KMS-11 (cell line): ENCODE measurements at regions not wholly inside any gene's neighbourhood (a gene's known extent, or its start where the extent isn't known, plus 50 kb on each side); places are given as distances from the start of the nearest gene placed in this dataset.

Experiments
- H2AFZ ChIP-seq: fragments of 200-600 bp; sonication (generic); 2 replicates; pipeline ENCODE4 v1.6.1; 2016; ENCODE audit warnings: antibody characterized with exemption, mixed run types, low read depth
- H3K27ac ChIP-seq: fragments of 200-600 bp; sonication (generic); 2 replicates; pipeline ENCODE4 v1.6.1; 2016; ENCODE audit warnings: mild to moderate bottlenecking, mixed run types
- H3K27me3 ChIP-seq: fragments of 200-600 bp; sonication (generic); 2 replicates; pipeline ENCODE4 v1.6.1; 2017; ENCODE audit warnings: mild to moderate bottlenecking, low read depth, mixed run types, moderate library complexity; ENCODE audit not compliant: insufficient read depth
- H3K36me3 ChIP-seq: fragments of 200-600 bp; sonication (generic); 2 replicates; pipeline ENCODE4 v1.6.1; 2017; ENCODE audit warnings: mild to moderate bottlenecking, mixed run types; ENCODE audit not compliant: insufficient read depth
- H3K4me1 ChIP-seq: fragments of 200-600 bp; sonication (generic); 2 replicates; pipeline ENCODE4 v1.6.1; 2016; ENCODE audit warnings: mild to moderate bottlenecking, low read depth, mixed run types; ENCODE audit not compliant: poor library complexity, severe bottlenecking
- H3K4me2 ChIP-seq: fragments of 200-600 bp; sonication (generic); 2 replicates; pipeline ENCODE4 v1.7.0; 2016; ENCODE audit warnings: mild to moderate bottlenecking, mixed run types
- H3K4me3 ChIP-seq: fragments of 200-600 bp; sonication (generic); IDR thresholded peaks from 2 replicates; pipeline ENCODE4 v1.6.1; 2017; ENCODE audit warnings: low read depth, low read length, mixed read lengths; ENCODE audit not compliant: insufficient read depth
- H3K79me2 ChIP-seq: fragments of 200-600 bp; sonication (generic); 2 replicates; pipeline ENCODE4 v1.6.1; 2016; ENCODE audit warnings: low read depth, mixed run types; ENCODE audit not compliant: insufficient read depth
- H3K9ac ChIP-seq: fragments of 200-600 bp; sonication (generic); 2 replicates; pipeline ENCODE4 v1.6.1; 2016; ENCODE audit warnings: mild to moderate bottlenecking, mixed run types
- H4K20me1 ChIP-seq: fragments of 200-600 bp; sonication (generic); 2 replicates; pipeline ENCODE4 v1.6.1; 2016; ENCODE audit warnings: mild to moderate bottlenecking, mixed run types; ENCODE audit not compliant: insufficient read depth
- CTCF ChIP-seq: fragments of 200-600 bp; sonication (generic); conservative IDR thresholded peaks from 2 replicates; pipeline ENCODE4 v1.6.1; 2017; ENCODE audit warnings: low read depth, mild to moderate bottlenecking, antibody characterized with exemption, low read length, moderate library complexity, mixed read lengths

GRCh38 chr2:67651565-67651964 is 254.4 kb downstream of the ETAA1 start:
- Histone ChIP-seq H3K36me3 (no peaks in the 10 kb centered on the region), H3K4me2 (no peak overlapping the region), H2AFZ (no peak overlapping the region), H3K4me3 (no peak overlapping the region), H3K79me2 (no peaks in the 10 kb centered on the region), H3K4me1 (no peaks in the 10 kb centered on the region), H3K9ac (no peak overlapping the region), H3K27me3 (no peaks in the 10 kb centered on the region), H4K20me1 (no peaks in the 10 kb centered on the region), H3K27ac (no peak overlapping the region)
- TF ChIP-seq CTCF = no peak

GRCh38 chr2:67652679-67653078 is 255.5 kb downstream of the ETAA1 start:
- no peaks in the 10 kb centered on the region for H3K36me3 ChIP-seq
- H2AFZ ChIP-seq = no peak overlapping the region
- H3K27ac ChIP-seq = no peak overlapping the region
- no peaks in the 10 kb centered on the region for H3K27me3 ChIP-seq
- no peak for TF ChIP-seq CTCF
- H3K79me2 ChIP-seq = no peaks in the 10 kb centered on the region
- no peak overlapping the region for H3K9ac ChIP-seq
- no peaks in the 10 kb centered on the region for H4K20me1 ChIP-seq
- no peaks in the 10 kb centered on the region for H3K4me1 ChIP-seq
- no peak overlapping the region for H3K4me3 ChIP-seq
- H3K4me2 ChIP-seq = no peak overlapping the region

- Histone ChIP-seq H3K27ac (no peak overlapping the region), H3K36me3 (no peaks in the 10 kb centered on the region), H3K27me3 (no peaks in the 10 kb centered on the region), H3K4me3 (no peak overlapping the region), H4K20me1 (no peaks in the 10 kb centered on the region), H2AFZ (no peak overlapping the region), H3K4me2 (no peak overlapping the region), H3K4me1 (no peaks in the 10 kb centered on the region), H3K9ac (no peak overlapping the region), H3K79me2 (no peaks in the 10 kb centered on the region)
- TF ChIP-seq CTCF = no peak
Observed at GRCh38 chr2:67656875-67657274, 259.7 kb downstream of the ETAA1 start.

DNA sequence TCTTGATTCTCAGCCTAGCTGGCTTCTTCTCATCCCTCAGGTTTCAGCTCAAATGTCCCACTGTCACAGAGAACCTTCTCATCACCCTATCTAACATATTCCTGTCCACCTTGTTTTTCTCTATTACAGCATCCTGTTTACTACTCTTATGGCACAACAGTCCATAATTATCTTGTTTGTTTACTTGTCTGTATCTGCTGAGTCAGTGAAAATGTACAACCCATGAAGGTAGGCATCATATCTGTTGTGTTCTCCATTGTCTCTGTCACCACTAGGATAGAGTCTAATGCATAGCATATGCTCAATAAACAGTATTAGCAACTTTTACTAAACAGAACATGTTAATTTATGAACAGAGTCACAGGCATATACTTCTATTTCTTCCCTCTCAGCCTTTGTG is 261.7 kb downstream of the ETAA1 start:
- Histone ChIP-seq H3K4me2 (no peak overlapping the region), H3K27me3 (no peaks in the 10 kb centered on the region)

More for the DNA sequence above, 261.7 kb downstream of the ETAA1 start:
- Histone ChIP-seq H4K20me1 (no peaks in the 10 kb centered on the region), H3K4me1 (no peaks in the 10 kb centered on the region), H3K36me3 (no peaks in the 10 kb centered on the region), H2AFZ (no peak overlapping the region), H3K4me3 (no peak overlapping the region), H3K27ac (no peak overlapping the region), H3K79me2 (no peaks in the 10 kb centered on the region), H3K9ac (no peak overlapping the region)
- no peak for TF ChIP-seq CTCF
